ENCODE measurements at regions not wholly inside any gene's neighbourhood (a gene's known extent, or its start where the extent isn't known, plus 50 kb on each side); places are given as distances from the start of the nearest gene placed in this dataset.

DNA sequence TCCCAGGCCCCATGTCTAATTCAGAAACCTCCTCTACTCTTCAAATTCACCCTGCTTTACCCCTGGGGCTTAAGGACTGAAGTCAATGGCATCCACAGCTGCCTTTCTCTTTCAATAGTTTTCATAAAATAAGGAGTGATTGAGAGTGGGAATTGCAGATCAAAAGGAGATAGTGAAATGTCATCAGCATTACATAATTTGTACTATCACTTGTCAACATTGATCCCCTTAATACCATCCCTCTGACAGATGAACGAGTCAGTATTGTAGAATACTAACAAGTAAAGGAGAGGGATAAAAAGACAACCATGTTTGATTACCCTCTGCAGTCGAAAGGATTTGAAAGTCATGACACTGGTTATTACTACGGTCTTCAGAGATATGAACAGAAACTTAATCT is 212.4 kb downstream of the TMEM114 start:
- no peak for DNase-seq
- Mint-ChIP-seq H3K9me3 (peaks cover 5% of the 10 kb centered on the region in 2 donors), H3K36me3 (ENCODE audit: insufficient read depth) (no peaks in the 10 kb centered on the region), H3K27me3 (no peaks in the 10 kb centered on the region), H3K4me3 (no peak overlapping the region), H3K4me1 (ENCODE audit: low read depth in 2 of 2) (no peaks in the 10 kb centered on the region), H3K27ac (no peak overlapping the region)
- ATAC-seq (replicated peaks): no peak

GRCh38 chr16:8376858-8377257 is 213.5 kb downstream of the TMEM114 start:
- H3K27ac Mint-ChIP-seq: no peak overlapping the region
- H3K36me3 Mint-ChIP-seq (ENCODE audit: insufficient read depth): no peaks in the 10 kb centered on the region
- H3K27me3 Mint-ChIP-seq: no peaks in the 10 kb centered on the region
- no peak for ATAC-seq (replicated peaks)
- H3K4me3 Mint-ChIP-seq: no peak overlapping the region
- no peak for DNase-seq
- peaks cover 5% of the 10 kb centered on the region in 2 donors for H3K9me3 Mint-ChIP-seq
- no peaks in the 10 kb centered on the region for H3K4me1 Mint-ChIP-seq (ENCODE audit: low read depth in 2 of 2)

GRCh38 chr16:8376430-8376829 is 213.9 kb downstream of the TMEM114 start:
- peaks cover 5% of the 10 kb centered on the region in 2 donors for H3K9me3 Mint-ChIP-seq
- no peak overlapping the region for H3K4me3 Mint-ChIP-seq
- no peaks in the 10 kb centered on the region for H3K27me3 Mint-ChIP-seq
- DNase-seq (no peak), ATAC-seq (replicated peaks) (no peak)
- no peaks in the 10 kb centered on the region for H3K4me1 Mint-ChIP-seq (ENCODE audit: low read depth in 2 of 2)
- no peak overlapping the region for H3K27ac Mint-ChIP-seq
- H3K36me3 Mint-ChIP-seq (ENCODE audit: insufficient read depth): no peaks in the 10 kb centered on the region

- Mint-ChIP-seq H3K27me3 (no peaks in the 10 kb centered on the region), H3K36me3 (ENCODE audit: insufficient read depth) (no peaks in the 10 kb centered on the region), H3K27ac (no peak overlapping the region), H3K9me3 (peaks cover 5% of the 10 kb centered on the region in 2 donors), H3K4me1 (ENCODE audit: low read depth in 2 of 2) (no peaks in the 10 kb centered on the region), H3K4me3 (no peak overlapping the region)
- DNase-seq: no peak
- no peak for ATAC-seq (replicated peaks)
Observed at GRCh38 chr16:8375232-8375587, 215.1 kb downstream of the TMEM114 start.

- Mint-ChIP-seq H3K4me1 (ENCODE audit: low read depth in 2 of 2) (no peaks in the 10 kb centered on the region), H3K9me3 (peaks cover 4 to 5% of the 10 kb centered on the region in 2 donors), H3K4me3 (no peak overlapping the region), H3K27ac (no peak overlapping the region), H3K27me3 (no peaks in the 10 kb centered on the region), H3K36me3 (ENCODE audit: insufficient read depth) (no peaks in the 10 kb centered on the region)
- no peak for DNase-seq
- ATAC-seq (replicated peaks): no peak
Observed at GRCh38 chr16:8374586-8375231, 215.6 kb downstream of the TMEM114 start.

DNA sequence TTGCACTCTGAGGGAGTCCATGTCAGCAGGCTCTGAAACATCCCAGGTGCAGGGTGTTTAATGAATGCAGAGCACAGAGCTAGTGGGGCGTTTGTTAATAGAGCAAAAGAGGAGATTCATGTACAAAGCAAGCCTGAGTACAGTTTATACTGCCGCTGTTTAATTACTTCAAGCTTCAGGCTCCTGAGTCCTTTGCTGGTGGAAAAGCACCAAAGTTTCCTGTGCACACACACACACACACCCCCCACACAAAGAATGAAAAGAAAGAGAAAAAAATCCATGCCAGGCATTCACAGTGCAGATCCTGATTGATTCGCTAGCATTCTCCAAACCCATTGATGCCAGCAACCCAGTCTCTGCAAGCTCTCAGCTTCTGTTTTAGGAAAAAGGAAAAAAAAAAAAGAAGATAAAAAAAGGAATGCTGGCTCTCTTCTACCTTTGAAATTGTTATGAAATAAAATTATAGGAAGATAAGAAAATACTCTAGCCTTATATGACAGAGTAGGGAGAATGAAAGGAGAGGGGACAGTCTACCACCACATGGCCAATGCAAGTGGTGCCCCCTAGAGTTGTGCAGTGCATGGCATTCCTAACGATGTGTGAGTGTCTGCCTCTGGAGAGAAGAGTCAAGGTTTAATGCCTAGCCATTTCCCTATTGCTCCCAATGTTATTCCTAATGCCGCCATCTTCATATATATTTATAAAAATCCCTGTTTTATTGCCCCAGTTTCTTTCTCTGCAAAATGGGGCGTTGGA is 216.5 kb downstream of the TMEM114 start:
- Mint-ChIP-seq H3K27ac (no peak overlapping the region), H3K9me3 (peaks cover 2 to 5% of the 10 kb centered on the region in 2 donors), H3K27me3 (no peaks in the 10 kb centered on the region), H3K4me1 (ENCODE audit: low read depth in 2 of 2) (no peaks in the 10 kb centered on the region), H3K36me3 (ENCODE audit: insufficient read depth) (no peaks in the 10 kb centered on the region), H3K4me3 (no peak overlapping the region)
- DNase-seq (no peak), ATAC-seq (replicated peaks) (no peak)

DNA sequence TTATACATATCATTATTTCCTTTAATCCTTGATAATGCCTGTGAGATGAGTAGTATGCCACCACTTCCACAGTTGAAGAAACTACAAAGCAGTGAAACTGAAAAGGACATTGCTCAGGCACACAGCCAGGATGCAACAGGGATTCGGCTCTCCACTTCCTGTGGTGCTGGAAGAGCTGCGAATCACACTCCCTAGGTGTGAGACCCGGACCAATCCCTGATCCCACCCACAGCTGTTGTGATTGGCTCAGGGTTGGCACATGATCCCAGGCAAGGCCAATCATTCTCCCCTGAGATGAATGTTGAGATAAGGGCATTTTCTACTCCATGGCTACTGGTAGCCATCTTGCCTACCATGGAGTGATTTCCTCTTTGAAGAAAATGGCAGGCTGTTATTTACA is 218.2 kb downstream of the TMEM114 start:
- ATAC-seq (replicated peaks): no peak

DNA sequence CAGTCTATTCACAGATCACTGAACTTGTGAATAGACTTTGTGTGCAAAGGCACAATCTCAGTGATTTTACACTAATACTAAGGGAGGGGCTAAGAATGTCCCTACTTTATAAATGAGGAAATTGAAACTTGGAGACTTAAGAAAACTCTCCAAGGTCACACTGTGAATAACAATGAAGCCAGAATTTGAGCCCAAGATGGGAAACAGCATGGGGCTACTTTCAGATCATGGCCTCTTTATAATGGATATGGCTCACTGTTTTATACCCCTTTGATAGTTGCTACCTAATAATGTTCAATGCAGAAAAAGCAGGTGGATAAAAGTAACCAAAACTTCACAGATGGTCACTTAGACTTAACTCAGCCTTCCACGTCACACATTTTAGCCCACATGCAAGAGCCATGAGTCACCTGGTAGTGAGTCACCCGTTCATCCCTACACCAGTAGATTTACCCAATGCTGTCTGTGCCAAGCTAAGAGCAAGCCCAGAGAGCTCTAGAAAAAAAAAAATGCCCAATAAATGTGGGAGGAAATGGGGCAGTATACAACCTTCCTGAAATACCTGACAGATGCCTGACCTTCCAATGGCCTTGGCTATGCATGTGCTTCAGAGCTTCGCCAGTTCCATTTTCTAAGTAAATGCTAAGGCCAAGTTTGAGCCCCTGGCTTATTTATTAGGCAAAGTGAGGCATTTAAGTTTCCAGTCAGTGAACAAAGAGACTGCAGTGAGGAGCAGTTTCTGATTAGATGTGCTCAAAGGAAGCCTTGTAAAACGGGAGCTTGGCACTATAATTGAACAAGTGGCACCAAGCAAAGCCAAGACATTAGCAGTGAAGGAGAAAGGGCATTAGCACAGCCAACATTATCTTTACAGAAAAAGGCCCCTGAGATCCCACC is 219.7 kb downstream of the TMEM114 start:
- Mint-ChIP-seq H3K27ac (no peak overlapping the region), H3K4me1 (ENCODE audit: low read depth in 2 of 2) (no peaks in the 10 kb centered on the region), H3K36me3 (ENCODE audit: insufficient read depth) (no peaks in the 10 kb centered on the region), H3K9me3 (peaks cover 0 to 4% of the 10 kb centered on the region in 2 donors), H3K4me3 (no peak overlapping the region), H3K27me3 (no peaks in the 10 kb centered on the region)
- DNase-seq: no peak
- no peak for ATAC-seq (replicated peaks)

More for the DNA sequence above, 218.2 kb downstream of the TMEM114 start:
- Mint-ChIP-seq H3K27ac (no peak overlapping the region), H3K4me3 (no peak overlapping the region), H3K27me3 (no peaks in the 10 kb centered on the region), H3K9me3 (peaks cover 0 to 4% of the 10 kb centered on the region in 2 donors), H3K36me3 (ENCODE audit: insufficient read depth) (no peaks in the 10 kb centered on the region), H3K4me1 (ENCODE audit: low read depth in 2 of 2) (no peaks in the 10 kb centered on the region)
- DNase-seq: no peak

- Mint-ChIP-seq H3K9me3 (no peaks in the 10 kb centered on the region), H3K36me3 (ENCODE audit: insufficient read depth) (no peaks in the 10 kb centered on the region), H3K4me3 (no peak overlapping the region), H3K4me1 (ENCODE audit: low read depth in 2 of 2) (no peaks in the 10 kb centered on the region), H3K27me3 (no peaks in the 10 kb centered on the region), H3K27ac (no peak overlapping the region)
- no peak for ATAC-seq (replicated peaks)
- no peak for DNase-seq
Observed at GRCh38 chr16:8358937-8359336, 231.4 kb downstream of the TMEM114 start.

GRCh38 chr16:8355675-8356074 is 234.6 kb downstream of the TMEM114 start:
- no peak overlapping the region for H3K4me3 Mint-ChIP-seq
- H3K27me3 Mint-ChIP-seq: no peaks in the 10 kb centered on the region
- DNase-seq (no peak), ATAC-seq (replicated peaks) (no peak)
- H3K9me3 Mint-ChIP-seq: no peaks in the 10 kb centered on the region
- no peaks in the 10 kb centered on the region for H3K36me3 Mint-ChIP-seq (ENCODE audit: insufficient read depth)
- H3K27ac Mint-ChIP-seq: no peak overlapping the region
- H3K4me1 Mint-ChIP-seq (ENCODE audit: low read depth in 2 of 2): no peaks in the 10 kb centered on the region

DNA sequence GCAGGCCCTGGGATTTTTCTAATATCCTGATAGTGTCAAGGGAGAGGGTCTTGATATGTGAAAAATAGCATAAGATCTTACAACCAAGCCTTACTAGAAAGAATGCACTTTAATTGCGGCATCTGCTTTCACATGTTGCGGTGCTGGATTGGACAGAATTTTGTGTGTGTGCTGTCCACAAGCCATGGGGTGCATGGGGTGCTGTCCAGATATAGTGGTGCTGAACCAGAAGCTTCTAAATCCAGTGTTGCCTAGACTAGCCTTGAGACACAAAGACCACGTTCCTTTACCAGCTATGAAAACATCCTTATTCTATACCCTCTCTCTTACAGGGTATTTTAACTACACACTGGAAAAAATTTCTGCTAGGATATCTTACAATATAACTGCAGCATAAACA is 244.0 kb downstream of the TMEM114 start:
- no peaks in the 10 kb centered on the region for H3K27me3 Mint-ChIP-seq
- H3K36me3 Mint-ChIP-seq (ENCODE audit: insufficient read depth): no peaks in the 10 kb centered on the region
- no peak overlapping the region for H3K27ac Mint-ChIP-seq
- DNase-seq (no peak), ATAC-seq (replicated peaks) (no peak)
- H3K4me3 Mint-ChIP-seq: no peak overlapping the region
- peaks cover 0 to 1% of the 10 kb centered on the region in 2 donors for H3K4me1 Mint-ChIP-seq (ENCODE audit: low read depth in 2 of 2)
- H3K9me3 Mint-ChIP-seq: peaks cover 6 to 10% of the 10 kb centered on the region in 2 donors

GRCh38 chr16:8342276-8342675 is 248.0 kb downstream of the TMEM114 start:
- no peak overlapping the region for H3K27ac Mint-ChIP-seq
- no peak for ATAC-seq (replicated peaks)

GRCh38 chr16:8330761-8331160 is 259.6 kb downstream of the TMEM114 start:
- no peaks in the 10 kb centered on the region for H3K36me3 Mint-ChIP-seq (ENCODE audit: insufficient read depth)
- no peaks in the 10 kb centered on the region for H3K27me3 Mint-ChIP-seq
- H3K27ac Mint-ChIP-seq: no peak overlapping the region
- H3K4me3 Mint-ChIP-seq: no peak overlapping the region
- DNase-seq (no peak), ATAC-seq (replicated peaks) (no peak)
- H3K9me3 Mint-ChIP-seq: peaks cover 9 to 13% of the 10 kb centered on the region in 2 donors
- no peaks in the 10 kb centered on the region for H3K4me1 Mint-ChIP-seq (ENCODE audit: low read depth in 2 of 2)

More at GRCh38 chr16:8342276-8342675, 248.0 kb downstream of the TMEM114 start:
- no peak for DNase-seq
- Mint-ChIP-seq H3K4me3 (no peak overlapping the region), H3K36me3 (ENCODE audit: insufficient read depth) (no peaks in the 10 kb centered on the region), H3K9me3 (peaks cover 5 to 18% of the 10 kb centered on the region in 2 donors), H3K27me3 (no peaks in the 10 kb centered on the region), H3K4me1 (ENCODE audit: low read depth in 2 of 2) (peaks cover 0 to 1% of the 10 kb centered on the region in 2 donors)

All from effector memory CD8-positive, alpha-beta T cell (primary cell).